ENCODE measurements at regions not wholly inside any gene's neighbourhood (a gene's known extent, or its start where the extent isn't known, plus 50 kb on each side); places are given as distances from the start of the nearest gene placed in this dataset.
A peak's percentile ranks its signal among the peaks of the same experiment; 100 is the strongest.

DNA sequence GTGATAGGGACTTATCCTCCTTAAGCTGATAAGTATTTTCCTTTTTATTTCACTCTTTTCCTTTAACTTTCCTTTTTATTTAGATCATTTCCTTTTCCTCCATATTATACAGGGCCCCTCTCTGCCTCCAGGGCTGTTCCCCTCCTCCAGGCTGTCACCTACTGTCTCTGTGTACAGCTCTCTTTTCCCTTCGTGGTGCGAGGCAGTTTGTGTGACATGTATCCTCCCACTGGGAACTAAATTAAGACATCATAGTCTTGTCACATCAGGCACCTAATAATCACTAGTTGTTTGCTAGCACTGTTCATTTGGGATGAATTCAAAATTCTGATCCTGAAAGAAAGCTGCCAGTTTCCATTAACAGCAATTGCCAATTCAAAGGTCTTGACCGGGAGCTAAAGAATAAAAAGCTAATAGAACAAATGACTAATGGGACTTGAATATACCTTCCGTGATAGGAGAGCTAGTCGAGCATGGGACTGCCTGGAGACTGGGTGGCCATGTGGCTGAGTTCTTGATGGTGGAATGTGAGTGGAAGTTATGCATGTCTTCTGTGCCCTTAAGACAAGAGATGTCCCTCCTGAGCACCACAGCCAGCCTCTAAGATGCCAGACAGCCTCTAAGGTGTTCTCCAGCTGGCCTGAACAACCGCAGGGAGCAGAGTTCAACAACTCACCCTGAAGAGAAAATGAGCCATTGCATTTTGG lies 77.7 kb upstream of the LRRC55 start:
- DNase-seq = no peak

DNA sequence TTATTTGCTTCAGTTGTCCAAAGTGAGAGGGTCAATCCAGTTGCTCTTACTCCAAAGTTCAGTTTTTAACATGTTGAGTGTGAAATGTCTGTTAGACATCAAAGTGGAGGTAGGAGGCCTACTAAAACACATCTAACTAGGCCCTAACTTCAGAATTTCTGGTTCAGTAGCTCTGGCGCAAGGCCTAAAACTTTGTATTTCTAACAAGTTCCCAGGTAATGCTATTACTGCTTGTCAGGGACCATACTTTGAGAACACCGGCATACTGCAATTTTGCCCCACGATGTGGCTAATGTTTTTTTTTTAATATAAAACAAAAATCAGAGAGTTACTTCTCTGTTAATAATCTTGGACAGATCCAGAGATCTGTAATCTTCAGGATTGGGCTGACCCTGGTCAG lies 72.4 kb upstream of the LRRC55 start:
- no peak for DNase-seq

DNA sequence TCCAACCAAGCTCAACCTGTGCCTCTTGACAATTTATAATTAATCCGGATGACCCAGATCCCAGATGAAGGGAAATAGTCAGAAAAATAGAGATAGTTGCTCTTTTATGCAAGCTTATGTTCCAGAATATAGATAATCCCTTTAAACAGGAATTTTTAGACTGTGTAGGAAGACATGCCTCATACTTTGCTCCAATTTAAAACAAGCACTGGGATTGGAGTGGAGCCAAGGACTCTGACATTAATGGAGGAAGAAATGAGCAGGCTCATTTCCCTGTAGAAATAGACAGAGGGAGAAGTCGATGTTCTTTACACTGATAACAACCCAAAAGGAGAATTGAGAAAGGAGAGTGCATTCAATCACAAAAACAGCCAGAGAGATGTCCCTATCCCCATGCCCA lies 70.1 kb upstream of the LRRC55 start:
- DNase-seq = no peak

DNA sequence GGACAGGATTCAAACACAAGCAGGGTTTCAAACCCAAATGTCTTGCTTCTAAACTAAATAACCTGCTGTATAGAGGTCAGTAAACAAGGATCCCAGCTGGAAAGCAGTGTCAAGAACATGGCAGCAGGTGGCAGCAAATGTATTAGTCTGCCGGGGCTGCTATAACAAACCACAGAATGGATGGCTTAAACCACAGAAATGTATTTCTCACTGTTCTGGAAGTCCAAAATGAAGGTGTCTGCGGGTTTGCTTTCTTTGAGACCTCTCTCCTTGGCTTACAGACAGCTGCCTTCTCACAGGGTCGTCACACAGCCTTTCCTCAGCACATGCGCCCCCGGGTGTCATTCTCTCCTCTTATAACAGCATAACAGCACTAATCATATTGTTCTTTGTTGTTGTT lies 65.1 kb upstream of the LRRC55 start:
- DNase-seq = peak; percentile 54

DNA sequence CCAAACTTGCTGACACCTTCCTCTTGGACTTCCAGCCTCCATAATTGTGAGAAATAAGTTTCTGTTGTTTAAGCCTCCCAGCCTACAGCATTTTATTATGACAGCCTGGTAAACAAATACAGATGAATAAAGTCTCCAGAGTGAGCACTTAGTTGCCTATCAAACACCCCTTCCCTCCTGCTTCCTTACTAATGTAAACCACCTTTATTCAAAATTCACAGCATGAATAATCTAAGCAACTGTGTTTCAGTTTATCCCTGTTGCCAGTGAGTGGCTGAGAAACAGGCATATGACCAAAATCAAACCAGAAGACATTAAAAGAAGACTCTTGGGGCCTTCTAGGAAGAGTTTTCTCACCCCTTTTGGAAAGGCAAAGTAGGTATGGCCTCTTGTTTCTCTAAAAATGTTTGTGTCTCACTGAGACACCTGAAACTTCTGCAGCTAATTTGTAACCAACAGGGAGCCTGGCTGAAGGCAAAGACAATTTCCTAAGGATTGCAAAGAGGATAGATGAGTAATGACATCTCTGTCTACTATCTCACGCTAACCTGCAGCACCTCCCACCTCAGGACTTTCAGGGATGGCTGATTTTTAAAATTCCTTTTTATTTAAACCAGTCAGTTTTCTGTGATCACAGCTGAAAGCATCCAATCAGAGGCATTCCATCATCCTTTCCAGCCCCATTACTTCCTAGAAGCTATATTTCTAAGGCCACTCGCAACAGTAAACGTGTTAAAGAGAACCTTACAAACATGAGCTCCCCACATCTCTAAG lies 61.4 kb upstream of the LRRC55 start:
- no peak for DNase-seq

DNA sequence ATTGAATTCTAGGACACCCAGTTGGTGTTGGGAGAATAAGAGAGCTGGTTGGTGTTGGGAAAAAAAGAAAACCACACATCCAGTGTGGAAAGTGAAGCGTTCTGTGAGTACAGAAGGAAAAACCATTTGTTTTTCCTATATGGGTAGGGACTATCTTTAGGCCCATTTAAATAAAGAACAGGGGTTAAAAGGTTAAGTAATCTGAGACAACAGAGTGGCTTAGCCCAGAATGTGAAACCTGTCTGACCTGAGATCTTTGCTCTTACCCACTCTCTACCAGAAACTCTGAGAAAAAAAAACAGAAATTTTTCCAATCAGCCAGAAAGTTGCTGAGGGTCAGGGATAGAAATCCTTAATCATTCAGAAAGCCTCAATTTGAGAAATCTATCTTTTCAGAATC lies 59.8 kb upstream of the LRRC55 start:
- DNase-seq = no peak

DNA sequence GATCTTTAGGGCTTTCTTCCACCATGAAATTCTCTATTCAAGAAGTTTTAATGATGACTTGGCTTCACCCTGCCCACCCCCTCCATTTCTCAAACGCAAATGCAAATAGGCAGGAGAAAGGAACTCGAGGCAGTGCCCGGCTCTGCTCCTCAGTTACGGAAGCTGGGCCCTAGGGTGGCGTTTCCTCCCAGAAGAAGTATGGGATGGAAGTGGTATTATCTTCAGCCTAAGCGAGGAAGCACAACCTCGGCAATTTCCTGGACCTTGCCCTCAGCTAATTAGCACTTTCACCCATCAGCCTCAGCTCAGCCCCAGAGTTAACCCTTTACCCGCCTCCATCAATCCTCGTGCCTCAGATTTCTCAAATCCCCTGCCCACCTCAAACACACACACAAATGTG lies 58.2 kb upstream of the LRRC55 start:
- DNase-seq = no peak

DNA sequence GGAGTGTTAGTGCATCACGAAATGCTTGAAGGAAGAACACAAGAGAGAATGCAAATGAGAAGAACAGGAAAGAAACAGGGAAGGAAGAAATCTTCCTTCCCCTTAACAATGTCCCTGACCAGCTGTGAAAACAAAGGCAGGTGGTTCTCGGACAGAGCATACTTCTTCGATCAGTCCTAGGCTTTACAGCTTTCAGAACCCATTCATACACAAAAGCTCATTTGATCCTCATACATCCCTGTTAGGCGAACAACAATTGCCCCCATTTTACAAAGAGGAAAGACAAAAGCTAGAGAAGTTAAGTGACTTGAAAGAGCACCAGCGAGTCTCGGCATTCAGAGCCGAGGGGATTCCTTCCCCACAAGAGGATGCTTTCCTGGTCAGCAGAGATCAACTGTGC lies 57.2 kb upstream of the LRRC55 start:
- DNase-seq = no peak

DNA sequence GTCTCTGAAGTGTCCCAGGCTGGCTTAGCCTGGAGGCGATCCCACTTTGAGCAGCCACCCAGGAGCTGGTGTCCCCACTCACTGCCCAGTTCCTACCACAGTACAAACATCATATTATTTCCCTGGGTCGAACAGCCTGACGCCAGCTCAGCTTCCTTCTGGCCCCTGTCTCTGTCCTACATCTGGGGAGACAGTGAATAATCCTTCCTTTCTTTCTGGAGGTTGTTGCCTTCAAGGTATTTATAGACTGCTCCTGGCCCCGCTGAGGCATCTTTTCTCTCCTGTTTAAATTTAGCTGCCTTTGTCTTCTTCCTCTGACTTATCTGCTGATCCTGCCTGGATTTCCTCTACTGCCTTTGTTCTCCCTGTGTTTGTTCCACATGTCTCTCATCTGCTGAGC lies 56.8 kb upstream of the LRRC55 start:
- no peak for DNase-seq

DNA sequence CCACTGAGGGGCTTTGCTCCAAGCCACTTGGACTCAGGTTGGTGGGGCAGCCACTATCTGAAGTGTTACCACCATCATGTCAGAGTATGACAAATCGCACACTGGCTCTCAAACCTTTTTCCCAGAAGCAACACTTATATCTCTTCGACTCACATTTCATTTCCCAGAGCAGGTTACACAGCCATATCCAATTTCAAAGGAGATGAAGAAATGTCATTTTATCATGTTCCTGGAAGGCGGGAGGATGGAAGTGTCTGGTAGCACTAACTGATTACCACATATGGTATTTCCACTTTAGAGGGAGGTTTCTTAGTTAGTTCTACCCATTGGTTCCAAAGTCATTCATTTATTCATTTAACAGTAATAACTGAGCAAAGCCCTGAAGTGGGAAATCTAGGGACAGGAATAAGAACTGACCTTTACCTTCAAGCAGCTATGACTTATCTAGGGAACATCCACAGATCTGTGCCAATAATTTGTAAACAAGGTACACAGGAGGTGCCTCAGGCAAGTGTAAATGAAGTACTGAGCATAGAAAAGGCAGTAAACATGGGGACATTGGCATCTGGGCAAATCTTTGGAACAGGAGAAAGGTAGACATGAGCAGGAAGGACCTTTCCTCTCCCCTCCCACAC lies 54.9 kb upstream of the LRRC55 start:
- no peak for DNase-seq

DNA sequence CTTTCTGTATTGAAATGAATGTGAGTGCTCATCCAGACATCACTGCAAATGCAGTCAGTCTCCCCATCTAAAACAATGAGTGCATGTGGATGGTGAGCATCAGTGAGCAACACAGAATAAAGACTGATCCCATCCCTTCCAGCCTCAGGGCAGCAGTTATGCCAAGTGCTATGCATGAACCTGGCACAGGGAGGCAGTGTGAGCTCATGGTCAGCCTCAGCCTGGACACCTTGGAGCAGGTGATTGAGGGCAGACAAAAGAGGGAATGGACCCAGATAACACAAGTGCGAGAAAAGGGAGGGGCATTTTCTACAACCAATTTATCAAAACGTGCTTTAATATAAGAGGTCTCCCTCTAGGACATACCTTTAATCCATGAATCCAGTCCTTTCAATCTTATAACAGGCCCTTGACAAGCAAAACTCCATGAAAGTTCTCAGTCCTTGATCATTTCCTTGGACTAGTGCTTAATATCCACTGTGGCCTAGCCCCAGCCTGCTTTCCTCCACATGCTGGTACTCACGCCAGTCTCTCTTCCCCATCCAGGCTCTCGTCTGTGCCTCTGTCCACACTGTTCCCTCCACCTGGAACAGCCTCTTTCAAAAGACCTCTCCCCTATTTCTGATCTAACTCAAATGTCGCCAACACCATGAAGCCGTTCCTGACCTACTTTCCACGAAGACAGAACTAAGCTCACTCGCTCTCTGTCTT lies 50.5 kb upstream of the LRRC55 start:
- DNase-seq = peak; percentile 21
